CD1c-positive myeloid dendritic cell (primary cell): ENCODE measurements at regions not wholly inside any gene's neighbourhood (a gene's known extent, or its start where the extent isn't known, plus 50 kb on each side); places are given as distances from the start of the nearest gene placed in this dataset.
"Not testable (repeated sequence)": the region's sequence is repeated elsewhere in the genome, so short reads cannot be mapped to it uniquely, and the experiment has no call there.

Source experiments
- DNase-seq: peaks from one replicate; pipeline ENCODE4 v3.0.0-alpha.2; 2016; ENCODE audit errors: extremely low spot score

DNA sequence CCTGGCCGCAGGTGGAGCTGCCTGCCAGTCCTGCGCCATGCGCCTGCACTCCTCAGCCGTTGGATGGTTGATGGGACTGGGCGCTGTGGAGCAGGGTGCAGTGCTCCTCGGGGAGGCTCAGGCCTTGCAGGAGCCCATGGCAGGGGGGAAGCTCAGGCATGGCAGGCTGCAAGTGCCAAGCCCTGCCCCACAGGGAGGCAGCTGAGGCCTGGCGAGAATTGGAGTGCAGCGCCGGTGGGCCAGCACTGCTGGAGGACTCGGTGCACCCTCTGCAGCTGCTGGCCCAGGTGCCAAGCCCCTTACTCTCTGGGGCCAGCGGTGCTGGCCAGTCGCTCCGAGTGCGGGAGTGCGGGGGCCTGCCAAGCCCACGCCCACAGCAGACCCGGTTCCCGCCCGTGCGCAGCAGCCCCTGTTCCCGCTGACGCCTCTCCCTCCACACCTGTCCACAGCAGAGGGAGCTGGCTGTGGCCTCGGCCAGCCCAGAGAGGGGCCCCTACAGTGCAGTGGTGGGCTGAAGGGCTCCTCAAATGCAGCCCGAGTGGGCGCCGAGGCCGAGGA, 275.9 kb upstream of the FRG1 start:
- no peak for DNase-seq

DNA sequence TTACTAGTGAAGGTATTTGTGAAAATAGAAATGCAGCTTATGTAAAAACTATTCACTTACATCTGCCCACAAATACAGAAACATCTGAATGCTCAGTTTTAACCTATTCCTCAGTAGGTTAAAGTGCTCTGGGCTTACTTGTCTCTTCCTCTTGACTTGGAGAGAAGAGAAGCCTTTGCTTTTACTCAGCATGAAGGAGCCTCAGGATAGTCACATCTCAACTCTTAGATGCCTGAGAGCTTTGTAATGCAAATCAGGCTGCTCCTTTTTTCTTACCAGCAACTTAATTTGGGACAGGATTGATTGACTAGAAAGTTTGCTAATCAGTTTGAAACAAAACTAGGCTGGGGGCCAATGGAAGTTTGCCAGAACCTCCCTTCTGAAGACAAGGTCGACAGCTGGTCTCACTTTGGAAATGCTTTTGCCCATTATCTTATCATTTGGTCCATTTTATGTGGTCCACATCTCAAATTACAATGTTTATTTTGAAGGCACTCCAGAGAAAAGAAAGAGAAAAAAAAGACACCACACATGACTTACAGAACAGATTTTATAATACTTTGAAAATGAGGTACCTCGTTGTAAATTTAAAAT, 274.9 kb upstream of the FRG1 start:
- DNase-seq, result not testable (repeated sequence)

DNA sequence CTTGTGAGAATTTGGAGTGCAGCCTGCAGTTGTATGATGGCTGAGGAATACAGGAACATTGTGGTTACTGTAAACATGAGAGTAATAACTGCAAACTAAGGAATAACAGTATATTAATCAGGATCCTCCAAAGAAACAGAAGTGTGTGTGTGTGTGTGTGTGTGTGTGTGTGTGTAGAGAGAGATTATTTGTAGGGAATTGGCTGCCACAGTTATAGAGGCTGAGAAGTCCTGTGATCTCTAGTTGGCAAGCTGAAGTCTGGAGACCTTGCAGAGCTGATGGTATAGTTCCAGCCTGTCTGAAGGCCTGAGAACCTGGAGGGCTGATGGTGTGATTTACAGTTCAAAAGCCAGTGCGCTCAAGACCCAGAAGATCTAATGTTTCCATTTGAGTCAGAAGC, 273.3 kb upstream of the FRG1 start:
- not testable (repeated sequence) for DNase-seq

DNA sequence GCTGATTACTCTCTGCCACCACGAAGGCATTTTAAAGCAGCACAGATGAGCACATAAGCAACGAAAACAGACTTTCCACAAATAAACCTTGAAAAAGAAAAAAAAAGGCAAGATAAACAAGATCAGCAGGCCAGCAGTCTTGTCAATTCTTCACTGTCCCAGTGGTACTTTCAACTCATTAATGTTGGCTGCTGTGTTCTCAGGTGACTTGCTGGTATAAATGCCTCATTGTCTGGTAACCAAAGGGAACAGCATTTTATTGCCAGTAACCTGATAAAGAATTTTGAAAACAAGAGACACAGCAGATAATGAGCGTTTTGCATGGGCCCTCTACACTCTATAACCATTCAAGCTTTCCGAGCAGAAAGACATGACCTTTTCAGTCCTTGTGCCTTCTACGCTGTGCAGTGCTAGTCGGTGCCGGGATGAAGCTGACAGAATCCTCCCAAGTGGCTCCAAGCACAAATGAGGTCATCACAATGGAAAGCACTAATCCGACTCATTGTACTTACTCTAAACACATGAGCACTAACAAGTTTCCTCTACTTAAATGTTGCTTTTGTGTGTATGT, 242.9 kb upstream of the FRG1 start:
- not testable (repeated sequence) for DNase-seq

DNA sequence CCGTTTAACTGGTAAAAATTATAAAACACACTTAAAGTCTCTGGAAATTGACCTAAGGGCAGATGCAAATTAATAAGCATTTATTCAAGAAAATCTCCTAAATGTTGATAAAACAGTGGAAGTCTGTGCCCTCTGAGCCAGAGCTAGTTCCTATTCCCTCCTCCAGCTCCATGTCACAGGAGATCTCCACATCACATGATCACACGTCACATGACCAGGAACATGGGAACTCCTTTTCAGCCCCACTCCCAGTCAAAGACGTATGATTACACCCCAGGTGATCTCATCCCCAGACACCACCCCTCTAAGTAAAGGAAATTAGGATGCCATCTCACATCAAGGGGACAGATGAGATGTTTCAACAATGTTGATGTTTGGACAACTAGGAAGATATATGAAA, 237.7 kb upstream of the FRG1 start:
- not testable (repeated sequence) for DNase-seq

DNA sequence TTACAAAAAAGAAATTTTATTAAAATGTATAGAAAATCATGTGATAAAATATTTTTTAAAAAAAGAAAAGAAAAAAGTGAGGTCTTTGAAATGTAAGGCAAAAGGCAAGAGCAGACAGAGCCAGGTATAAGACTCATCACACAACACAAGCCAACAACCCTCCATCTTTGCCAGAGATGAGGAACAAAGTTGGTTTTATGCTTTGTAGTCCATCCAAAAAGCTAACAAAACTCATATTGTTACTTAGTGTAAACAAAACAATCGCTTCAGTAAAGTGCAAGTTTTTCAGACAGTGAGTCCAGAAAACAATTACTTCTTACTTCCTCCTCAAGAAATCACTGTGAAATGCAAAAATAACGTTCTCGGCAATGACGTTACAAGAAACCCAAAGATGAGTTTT, 233.9 kb upstream of the FRG1 start:
- DNase-seq, result not testable (repeated sequence)

DNA sequence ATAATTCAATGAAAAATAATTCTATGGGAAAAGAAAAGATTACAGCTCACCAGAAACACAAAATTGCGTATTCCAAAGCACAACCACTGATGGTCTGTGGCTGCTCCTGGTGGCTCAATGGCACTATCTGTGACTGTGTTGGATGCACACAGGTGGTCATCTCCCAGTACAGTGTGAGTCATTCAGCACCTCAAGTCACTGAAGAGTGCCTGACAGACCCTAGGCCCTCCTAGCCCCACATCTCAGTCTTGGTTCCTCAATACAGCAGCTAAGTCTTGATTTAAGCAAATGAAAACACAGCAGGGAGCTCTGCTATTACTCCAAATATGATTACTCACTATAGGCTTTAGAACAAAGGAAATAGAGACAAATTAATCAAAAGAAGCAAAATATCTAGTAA, 233.4 kb upstream of the FRG1 start:
- DNase-seq, result not testable (repeated sequence)

GRCh38 chr4:189711956-189712355, 228.7 kb upstream of the FRG1 start:
- not testable (repeated sequence) for DNase-seq

DNA sequence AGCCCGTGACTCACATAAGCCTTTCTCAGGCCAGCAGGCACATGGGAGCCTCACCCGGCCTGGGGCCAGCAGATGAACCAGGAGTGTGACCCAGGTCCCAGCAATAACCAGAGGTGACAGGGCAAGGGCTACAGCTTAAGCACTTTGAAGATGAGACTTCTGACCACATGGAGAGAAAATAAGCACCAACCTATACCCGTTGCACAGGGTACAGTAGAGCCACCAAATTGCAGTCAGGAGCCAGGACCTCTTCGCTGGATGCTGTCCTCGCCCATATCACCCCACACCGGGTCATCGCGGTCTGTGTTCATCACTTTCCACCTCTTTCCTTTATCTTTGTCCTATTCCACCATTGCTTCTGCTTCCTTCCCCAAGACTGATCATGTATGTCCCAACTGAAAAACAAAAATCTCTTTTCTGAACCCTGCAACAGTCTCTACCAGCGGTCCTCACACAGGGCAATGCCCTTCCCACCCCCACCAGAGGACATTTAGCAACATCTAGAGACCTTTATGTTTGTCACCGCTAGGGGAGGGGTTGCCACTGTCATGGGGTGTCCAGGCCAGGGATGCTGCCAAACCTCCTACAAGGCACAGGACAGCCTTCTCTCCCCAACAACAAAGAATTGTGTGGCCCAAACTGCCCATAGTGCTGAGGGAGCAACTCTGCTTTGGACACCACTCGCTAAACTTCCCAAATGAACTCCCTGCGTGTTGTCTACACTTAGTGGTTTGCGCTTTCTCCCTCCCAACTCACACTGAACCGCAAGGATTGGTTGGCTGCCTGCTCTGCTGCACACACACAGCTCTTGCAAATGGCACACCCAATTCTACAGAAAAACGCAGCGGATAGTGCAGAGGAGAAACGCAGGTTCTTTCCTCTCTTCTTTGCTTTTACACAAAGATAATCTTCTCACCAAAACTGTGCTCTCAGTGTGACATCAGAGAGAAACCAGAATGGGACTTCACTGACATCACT, 219.4 kb upstream of the FRG1 start:
- DNase-seq, result not testable (repeated sequence)

GRCh38 chr4:189722324-189723003, 218.2 kb upstream of the FRG1 start:
- DNase-seq, result not testable (repeated sequence)

DNA sequence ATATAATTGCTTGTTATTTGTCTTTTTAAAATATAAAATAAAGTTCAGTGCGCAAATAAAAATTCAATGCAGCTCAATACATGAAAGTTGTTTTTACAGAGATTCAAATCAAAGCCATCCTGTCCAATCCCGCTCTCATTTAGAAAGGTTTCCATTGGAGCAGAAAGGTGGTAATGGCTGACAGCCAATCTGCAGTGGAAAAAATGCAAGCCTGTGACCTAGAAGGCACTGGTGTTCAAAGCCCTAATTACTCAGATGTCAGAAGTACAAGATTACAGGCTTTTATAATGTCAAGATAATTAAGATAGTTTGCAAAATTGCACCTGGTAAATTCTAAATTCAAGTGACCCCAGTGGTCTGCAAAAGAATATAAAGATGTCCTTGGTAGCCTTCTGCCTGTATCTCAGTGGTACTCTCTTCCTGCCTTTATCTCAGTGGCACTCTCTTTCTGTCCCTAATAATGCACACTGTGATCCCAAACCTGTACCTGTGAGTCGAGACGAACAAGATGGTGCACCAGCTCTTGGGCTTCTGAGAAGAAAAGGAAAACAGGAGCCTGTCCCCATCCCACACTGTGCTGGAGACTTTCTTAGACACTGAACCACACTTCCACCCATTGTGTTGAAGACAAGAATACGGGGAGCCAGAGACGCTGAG, 212.6 kb upstream of the FRG1 start:
- not testable (repeated sequence) for DNase-seq

DNA sequence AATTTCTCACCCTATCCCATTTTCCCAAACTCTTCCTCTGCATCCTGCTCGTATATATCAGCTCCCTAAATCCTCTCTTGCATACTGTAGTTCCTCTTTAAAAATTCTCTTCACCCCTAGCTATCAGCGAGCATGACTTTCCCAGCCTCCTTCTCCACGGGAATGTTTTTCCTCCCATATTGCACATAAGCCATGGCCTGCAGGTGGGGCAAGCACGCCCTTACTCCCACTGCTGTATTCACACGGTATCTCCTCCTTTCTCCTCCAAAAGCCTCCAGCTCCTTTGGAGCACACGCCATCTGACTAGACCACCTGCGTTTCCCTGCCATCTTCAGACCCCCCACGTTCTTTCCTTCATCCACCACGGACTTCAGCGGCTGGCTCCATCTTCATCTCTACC, 208.7 kb upstream of the FRG1 start:
- not testable (repeated sequence) for DNase-seq

DNA sequence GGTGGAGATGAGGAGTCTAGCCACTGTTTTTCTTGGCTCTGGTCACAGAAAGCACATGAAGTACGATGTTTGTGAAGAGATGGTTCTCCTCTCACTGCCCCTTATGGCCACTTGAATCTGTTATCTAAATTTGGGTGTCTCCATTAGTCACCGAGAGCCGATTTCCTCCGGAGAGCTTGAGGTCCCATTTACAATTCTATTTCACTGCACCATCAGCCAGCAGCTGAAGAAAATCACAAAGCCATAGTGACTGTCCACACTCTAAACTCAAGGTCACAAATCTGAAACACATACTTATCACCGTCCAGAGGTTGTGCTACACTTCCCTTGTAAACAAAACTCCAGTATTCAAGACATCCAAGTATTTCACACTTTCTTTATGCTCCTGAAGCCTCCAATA, 207.2 kb upstream of the FRG1 start:
- not testable (repeated sequence) for DNase-seq

- not testable (repeated sequence) for DNase-seq
These were observed 205.9 kb upstream of the FRG1 start for GRCh38 chr4:189734648-189735267.

GRCh38 chr4:189736656-189737055, 204.0 kb upstream of the FRG1 start:
- DNase-seq, result not testable (repeated sequence)

- DNase-seq, result not testable (repeated sequence)
These were observed 200.6 kb upstream of the FRG1 start for GRCh38 chr4:189740118-189740517.

GRCh38 chr4:189740873-189741272, 199.8 kb upstream of the FRG1 start:
- DNase-seq, result no peak

DNA sequence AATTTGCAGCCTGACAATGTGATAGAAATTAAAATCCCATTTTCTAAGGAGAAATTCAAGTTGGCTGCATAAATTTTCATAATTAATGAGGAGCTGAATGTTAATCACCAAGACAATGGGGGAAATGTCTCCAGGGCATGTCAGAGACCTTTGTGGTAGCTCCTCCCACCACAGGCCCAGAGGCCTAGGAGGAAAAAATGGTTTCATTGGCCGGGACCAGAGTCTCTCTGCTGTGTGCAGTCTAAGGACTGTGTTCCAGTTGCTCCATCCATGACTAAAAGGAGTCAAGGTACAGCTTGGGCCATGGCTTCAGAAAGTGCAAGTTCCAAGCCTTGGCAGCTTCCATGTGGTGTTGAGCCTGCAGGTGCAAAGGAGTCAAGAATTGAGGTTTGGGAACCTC, 187.6 kb upstream of the FRG1 start:
- DNase-seq, result not testable (repeated sequence)

- DNase-seq, result no peak
These were observed 177.1 kb upstream of the FRG1 start for GRCh38 chr4:189763583-189763982.

DNA sequence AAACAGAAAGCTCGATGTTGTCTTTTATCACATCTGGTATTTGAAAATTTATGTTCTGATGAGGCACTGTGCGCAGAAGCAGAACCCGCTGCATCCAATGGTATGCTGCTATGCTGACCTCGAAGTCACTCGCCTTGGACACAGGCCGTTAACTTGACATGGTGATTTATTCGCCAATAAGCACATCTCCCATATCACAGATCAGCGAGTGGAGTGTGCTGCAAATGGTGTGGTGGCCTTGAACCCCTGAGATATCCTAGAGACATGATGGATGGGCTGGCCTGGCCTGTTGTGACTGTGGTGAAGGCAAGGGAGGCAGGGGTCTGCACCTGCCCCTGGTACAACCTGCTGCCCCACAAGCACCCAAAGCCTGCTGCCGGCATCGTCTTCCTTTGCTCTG, 175.4 kb upstream of the FRG1 start:
- DNase-seq, result no peak

DNA sequence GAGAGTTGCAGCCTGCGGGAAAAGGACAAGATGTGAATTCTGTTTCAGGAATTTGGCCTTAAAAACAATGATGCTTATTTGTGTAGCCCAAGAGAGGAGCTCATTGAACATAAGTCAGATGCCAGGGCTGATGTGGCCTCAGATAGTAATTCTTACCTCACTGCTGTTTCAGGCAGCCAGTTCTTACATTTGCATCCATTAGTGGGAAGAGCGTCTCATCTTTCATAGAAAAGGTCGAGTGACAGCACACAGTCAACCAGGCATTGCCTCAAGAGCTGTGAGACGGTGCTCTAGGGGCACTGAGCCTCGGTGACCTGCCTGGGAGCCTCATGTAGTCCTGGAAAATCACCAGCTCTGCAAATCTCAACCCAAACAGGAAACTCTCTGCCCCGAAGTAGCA, 174.9 kb upstream of the FRG1 start:
- no peak for DNase-seq
